GM21447 (cell line): ENCODE measurements at regions not wholly inside any gene's neighbourhood (a gene's known extent, or its start where the extent isn't known, plus 50 kb on each side); places are given as distances from the start of the nearest gene placed in this dataset.

Experiments used
- ATAC-seq: cut with Tn5 transposase; IDR thresholded peaks from one replicate; pipeline ENCODE4 v1.9.1; 2021; ENCODE audit not compliant: unreplicated experiment

- no peak for ATAC-seq
Observed at GRCh38 chr2:15804691-15805090, 135.7 kb upstream of the MYCN start.

- ATAC-seq: no peak
Observed at GRCh38 chr2:15805206-15805605, 135.1 kb upstream of the MYCN start.

GRCh38 chr2:15805772-15806171 is 134.6 kb upstream of the MYCN start:
- ATAC-seq: no peak

- no peak for ATAC-seq
Observed at GRCh38 chr2:15806801-15807417, 133.4 kb upstream of the MYCN start.

- no peak for ATAC-seq
Observed at GRCh38 chr2:15807418-15808203, 132.7 kb upstream of the MYCN start.

GRCh38 chr2:15808204-15808910 is 132.0 kb upstream of the MYCN start:
- no peak for ATAC-seq

- no peak for ATAC-seq
Observed at GRCh38 chr2:15808944-15809343, 131.4 kb upstream of the MYCN start.

- ATAC-seq: no peak
Observed at GRCh38 chr2:15809404-15809803, 130.9 kb upstream of the MYCN start.

- ATAC-seq: no peak
Observed at GRCh38 chr2:15810477-15811150, 129.7 kb upstream of the MYCN start.

- ATAC-seq: no peak
Observed at GRCh38 chr2:15811367-15811766, 129.0 kb upstream of the MYCN start.

DNA sequence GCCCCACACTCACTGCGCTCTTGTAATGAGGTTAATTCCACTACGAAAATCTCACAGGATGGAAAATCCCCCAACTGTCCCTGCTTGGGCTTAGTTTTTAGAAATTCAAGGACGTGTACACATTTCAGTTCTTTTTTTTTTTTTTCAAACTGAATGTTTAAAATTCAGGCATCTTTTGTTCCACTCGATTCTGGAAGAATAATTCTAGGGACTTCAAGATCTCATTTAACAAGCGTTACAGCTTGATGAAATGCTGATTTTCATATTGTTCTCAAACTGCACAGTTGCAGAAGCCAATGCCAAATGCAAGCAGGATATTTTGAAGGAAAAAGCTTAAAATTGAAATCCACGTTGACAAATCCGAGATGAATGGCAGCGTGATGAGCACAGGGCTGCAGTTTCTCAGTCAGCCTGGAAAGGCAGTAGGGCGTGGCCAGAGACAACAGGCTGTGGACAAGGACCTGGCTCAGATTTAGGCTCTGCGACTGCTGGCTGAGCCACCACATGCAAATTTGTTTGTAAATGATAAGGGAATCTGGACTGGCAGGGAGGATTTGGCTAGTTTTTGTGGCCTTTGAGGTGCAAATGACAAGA is 128.1 kb upstream of the MYCN start:
- ATAC-seq: no peak

GRCh38 chr2:15813481-15814266 is 126.7 kb upstream of the MYCN start:
- no peak for ATAC-seq

GRCh38 chr2:15814403-15814802 is 125.9 kb upstream of the MYCN start:
- ATAC-seq: no peak

- no peak for ATAC-seq
Observed at GRCh38 chr2:15814946-15815345, 125.4 kb upstream of the MYCN start.

- no peak for ATAC-seq
Observed at GRCh38 chr2:15816226-15816625, 124.1 kb upstream of the MYCN start.

- no peak for ATAC-seq
Observed at GRCh38 chr2:15816674-15817406, 123.5 kb upstream of the MYCN start.

DNA sequence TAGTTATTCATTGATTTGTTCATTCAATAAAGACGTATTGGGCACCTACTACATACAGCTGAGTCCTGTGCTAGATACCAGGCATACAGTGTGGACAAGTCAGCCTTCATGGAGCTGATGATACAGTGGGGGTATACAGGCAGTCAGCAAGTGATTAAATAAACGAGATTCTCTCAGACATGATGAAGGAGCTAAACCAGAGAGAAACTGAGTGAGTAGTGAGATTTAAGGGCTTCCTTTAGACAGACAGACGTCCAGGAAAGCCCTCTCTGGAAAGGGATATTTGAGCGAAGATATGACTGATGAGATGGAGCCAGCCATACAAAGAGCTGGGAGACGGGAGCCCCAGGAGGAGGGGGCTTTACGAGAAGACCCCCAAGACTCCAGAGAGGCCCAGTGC is 122.6 kb upstream of the MYCN start:
- ATAC-seq: no peak

GRCh38 chr2:15818318-15818753 is 122.0 kb upstream of the MYCN start:
- no peak for ATAC-seq

GRCh38 chr2:15818881-15819280 is 121.5 kb upstream of the MYCN start:
- no peak for ATAC-seq
